ENCODE measurements at regions not wholly inside any gene's neighbourhood (a gene's known extent, or its start where the extent isn't known, plus 50 kb on each side); places are given as distances from the start of the nearest gene placed in this dataset.
A peak's percentile ranks its signal among the peaks of the same experiment; 100 is the strongest.

DNA sequence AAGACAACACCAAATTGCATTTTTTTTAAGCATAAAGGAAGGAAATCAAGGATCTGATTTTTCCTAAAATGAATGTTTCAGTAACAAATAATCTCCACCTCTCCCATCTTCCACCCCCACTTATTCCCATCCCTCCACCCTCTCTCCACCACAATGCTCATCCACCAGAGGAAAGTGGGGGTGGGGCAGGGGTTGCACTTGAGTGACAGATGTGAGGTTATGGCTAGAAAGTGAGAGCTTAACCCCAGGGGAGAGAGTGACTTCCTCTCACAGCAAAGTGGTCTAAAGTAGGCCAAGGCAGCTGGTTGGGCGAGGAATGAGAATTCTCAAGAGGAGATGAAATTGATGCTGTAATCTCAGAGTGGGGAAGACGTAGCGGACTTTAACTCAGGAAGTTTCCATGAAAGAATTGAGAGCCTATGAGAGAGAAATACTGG lies 104.7 kb downstream of the HNRNPLL start (continued):
- peak; percentile 82 for TF ChIP-seq MEF2B (IDR thresholded peaks at IDR 0.05; ENCODE audit: partially characterized antibody, poor library complexity, severe bottlenecking)
- TF ChIP-seq ZBED1 (IDR thresholded peaks at IDR 0.05; ENCODE audit: borderline replicate concordance), result no peak
- TF ChIP-seq PBX3 (IDR thresholded peaks at IDR 0.05; ENCODE audit: insufficient replicate concordance, low read depth, low read length), result peak; percentile 78
- TF ChIP-seq WRNIP1 (IDR thresholded peaks at IDR 0.05; ENCODE audit: borderline replicate concordance, low read depth, low read length), result no peak
- TF ChIP-seq, protein P1, sequence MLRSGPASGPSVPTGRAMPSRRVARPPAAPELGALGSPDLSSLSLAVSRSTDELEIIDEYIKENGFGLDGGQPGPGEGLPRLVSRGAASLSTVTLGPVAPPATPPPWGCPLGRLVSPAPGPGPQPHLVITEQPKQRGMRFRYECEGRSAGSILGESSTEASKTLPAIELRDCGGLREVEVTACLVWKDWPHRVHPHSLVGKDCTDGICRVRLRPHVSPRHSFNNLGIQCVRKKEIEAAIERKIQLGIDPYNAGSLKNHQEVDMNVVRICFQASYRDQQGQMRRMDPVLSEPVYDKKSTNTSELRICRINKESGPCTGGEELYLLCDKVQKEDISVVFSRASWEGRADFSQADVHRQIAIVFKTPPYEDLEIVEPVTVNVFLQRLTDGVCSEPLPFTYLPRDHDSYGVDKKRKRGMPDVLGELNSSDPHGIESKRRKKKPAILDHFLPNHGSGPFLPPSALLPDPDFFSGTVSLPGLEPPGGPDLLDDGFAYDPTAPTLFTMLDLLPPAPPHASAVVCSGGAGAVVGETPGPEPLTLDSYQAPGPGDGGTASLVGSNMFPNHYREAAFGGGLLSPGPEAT (IDR thresholded peaks at IDR 0.05; ENCODE audit: low read depth), result no peak
- no peak for TF ChIP-seq MYC (IDR thresholded peaks at IDR 0.05; ENCODE audit: insufficient read depth, insufficient read length, insufficient replicate concordance, low read length, severe bottlenecking)
- no peak for TF ChIP-seq CEBPZ (IDR thresholded peaks at IDR 0.05; ENCODE audit: low read depth, low read length)
- no peak for TF ChIP-seq ATF3 (IDR thresholded peaks at IDR 0.05; ENCODE audit: borderline replicate concordance, extremely low read depth, low read depth, low read length)
- TF ChIP-seq NFIC (IDR thresholded peaks at IDR 0.05; ENCODE audit: low read depth, low read length), result peak; percentile 21; the same call in 1 of the 2 replicates
- no peak for TF ChIP-seq ZNF622 (IDR thresholded peaks at IDR 0.05)
- no peak for TF ChIP-seq SP1 (IDR thresholded peaks at IDR 0.05; ENCODE audit: low read depth, low read length)
- TF ChIP-seq RB1 (IDR thresholded peaks at IDR 0.05; ENCODE audit: borderline replicate concordance), result no peak
- no peak for TF ChIP-seq SIX5 (IDR thresholded peaks at IDR 0.05; ENCODE audit: low read depth, low read length, severe bottlenecking)
- TF ChIP-seq SIN3A (IDR thresholded peaks at IDR 0.05; ENCODE audit: low read depth, low read length), result no peak
- TF ChIP-seq ZBTB40 (IDR thresholded peaks at IDR 0.05; ENCODE audit: borderline replicate concordance), result no peak
- no peak; the same call in 1 of the 2 replicates for TF ChIP-seq EED (IDR thresholded peaks at IDR 0.05; ENCODE audit: low read depth)
- 0 out of 2 replicates have a peak, but pooled peaks have one; percentile 40 for TF ChIP-seq MEF2A (IDR thresholded peaks at IDR 0.05; ENCODE audit: insufficient read depth, low read depth, low read length)
- no peak for TF ChIP-seq CREB1 (IDR thresholded peaks at IDR 0.05; ENCODE audit: low read depth)
- TF ChIP-seq TBL1XR1 (IDR thresholded peaks at IDR 0.05; ENCODE audit: low read depth, low read length), result no peak
- no peak for TF ChIP-seq FOS (IDR thresholded peaks at IDR 0.05; ENCODE audit: borderline replicate concordance, extremely low read depth, insufficient read length)
- no peak for TF ChIP-seq IKZF1 (conservative IDR thresholded peaks at IDR 0.05)
